SK-N-SH treated with all-trans-retinoic acid at 6 μM for 48 hours (cell line): ENCODE measurements at regions not wholly inside any gene's neighbourhood (a gene's known extent, or its start where the extent isn't known, plus 50 kb on each side); places are given as distances from the start of the nearest gene placed in this dataset.

Source experiments
- ESRRG ChIP-seq: fragments of 250-450 bp; sonication (Bioruptor Pico); IDR thresholded peaks from 2 replicates; pipeline ENCODE4 v1.6.1; 2021; ENCODE audit warnings: mild to moderate bottlenecking
- GLIS3 ChIP-seq: fragments of 250-450 bp; sonication (Bioruptor Pico); IDR thresholded peaks from 2 replicates; pipeline ENCODE4 v1.5.0; 2020; ENCODE audit warnings: mild to moderate bottlenecking, moderate library complexity
- PATZ1 ChIP-seq: fragments of 250-450 bp; sonication (Bioruptor Pico); IDR thresholded peaks from 2 replicates; pipeline ENCODE4 v1.8.0; 2020; ENCODE audit warnings: mild to moderate bottlenecking, moderate library complexity, borderline replicate concordance
- POU6F1 ChIP-seq: fragments of 250-450 bp; sonication (Bioruptor Pico); IDR thresholded peaks from 2 replicates; pipeline ENCODE4 v1.8.0; 2021; ENCODE audit warnings: low read depth, mild to moderate bottlenecking, moderate library complexity, borderline replicate concordance
- PPARA ChIP-seq: fragments of 250-450 bp; sonication (Bioruptor Pico); IDR thresholded peaks from 2 replicates; pipeline ENCODE4 v1.5.0; 2020; ENCODE audit warnings: mild to moderate bottlenecking, borderline replicate concordance
- TCF4 ChIP-seq: fragments of 250-450 bp; sonication (Bioruptor Pico); IDR thresholded peaks from 2 replicates; pipeline ENCODE4 v1.8.0; 2021; ENCODE audit warnings: mild to moderate bottlenecking, moderate library complexity, borderline replicate concordance

GRCh38 chr1:67948151-67949080 lies 102.0 kb downstream of the DIRAS3 start:
- TF ChIP-seq POU6F1 (CRISPR knock-in tag) (no peak), PATZ1 (CRISPR knock-in tag) (no peak), ESRRG (CRISPR knock-in tag) (no peak), GLIS3 (no peak), PPARA (CRISPR knock-in tag) (no peak), TCF4 (CRISPR knock-in tag) (no peak)
